ENCODE measurements at regions not wholly inside any gene's neighbourhood (a gene's known extent, or its start where the extent isn't known, plus 50 kb on each side); places are given as distances from the start of the nearest gene placed in this dataset.

- H3K4me3 ChIP-seq (ENCODE audit: control insufficient read depth, low read depth, low read length) = no peak overlapping the region
- DNase-seq (ENCODE audit: low read depth) = no peak
- TF ChIP-seq, protein P1, sequence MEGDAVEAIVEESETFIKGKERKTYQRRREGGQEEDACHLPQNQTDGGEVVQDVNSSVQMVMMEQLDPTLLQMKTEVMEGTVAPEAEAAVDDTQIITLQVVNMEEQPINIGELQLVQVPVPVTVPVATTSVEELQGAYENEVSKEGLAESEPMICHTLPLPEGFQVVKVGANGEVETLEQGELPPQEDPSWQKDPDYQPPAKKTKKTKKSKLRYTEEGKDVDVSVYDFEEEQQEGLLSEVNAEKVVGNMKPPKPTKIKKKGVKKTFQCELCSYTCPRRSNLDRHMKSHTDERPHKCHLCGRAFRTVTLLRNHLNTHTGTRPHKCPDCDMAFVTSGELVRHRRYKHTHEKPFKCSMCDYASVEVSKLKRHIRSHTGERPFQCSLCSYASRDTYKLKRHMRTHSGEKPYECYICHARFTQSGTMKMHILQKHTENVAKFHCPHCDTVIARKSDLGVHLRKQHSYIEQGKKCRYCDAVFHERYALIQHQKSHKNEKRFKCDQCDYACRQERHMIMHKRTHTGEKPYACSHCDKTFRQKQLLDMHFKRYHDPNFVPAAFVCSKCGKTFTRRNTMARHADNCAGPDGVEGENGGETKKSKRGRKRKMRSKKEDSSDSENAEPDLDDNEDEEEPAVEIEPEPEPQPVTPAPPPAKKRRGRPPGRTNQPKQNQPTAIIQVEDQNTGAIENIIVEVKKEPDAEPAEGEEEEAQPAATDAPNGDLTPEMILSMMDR (IDR thresholded peaks at IDR 0.05; ENCODE audit: control insufficient read depth, insufficient read depth, low read depth, low read length, missing control alignments) = no peak
Measured at GRCh38 chr2:240327566-240327965, 107.9 kb upstream of the GPC1 start.

DNA sequence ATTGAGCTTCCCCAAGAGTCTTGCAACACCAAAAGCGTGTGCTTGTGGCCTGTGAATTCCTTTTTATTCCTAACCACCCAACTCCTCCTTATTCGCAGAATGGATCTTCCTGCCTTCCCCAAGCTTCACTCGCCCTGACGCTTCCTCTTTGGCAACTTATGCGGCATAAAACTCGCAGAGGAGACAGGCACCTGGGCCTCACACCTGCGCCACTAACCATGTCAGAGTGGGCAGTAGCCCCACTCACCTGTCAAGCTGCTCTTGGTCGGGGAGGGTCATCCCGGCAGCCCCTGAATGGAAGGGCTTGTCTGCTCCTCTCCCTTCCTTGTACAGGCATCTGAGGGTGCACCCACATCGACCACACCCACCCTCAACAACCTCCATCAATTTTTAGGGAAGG, 106.9 kb upstream of the GPC1 start:
- H3K4me3 ChIP-seq (ENCODE audit: control insufficient read depth, low read depth, low read length) = no peak overlapping the region
- no peak for DNase-seq (ENCODE audit: low read depth)
- TF ChIP-seq, protein P1 (IDR thresholded peaks at IDR 0.05; ENCODE audit: control insufficient read depth, insufficient read depth, low read depth, low read length, missing control alignments) = no peak

- TF ChIP-seq, protein P1 (IDR thresholded peaks at IDR 0.05; ENCODE audit: control insufficient read depth, insufficient read depth, low read depth, low read length, missing control alignments) = no peak
- no peak for DNase-seq (ENCODE audit: low read depth)
- H3K4me3 ChIP-seq (ENCODE audit: control insufficient read depth, low read depth, low read length) = no peak overlapping the region
Measured at GRCh38 chr2:240329116-240329665, 106.3 kb upstream of the GPC1 start.

- TF ChIP-seq, protein P1 (IDR thresholded peaks at IDR 0.05; ENCODE audit: control insufficient read depth, insufficient read depth, low read depth, low read length, missing control alignments) = no peak
- H3K4me3 ChIP-seq (ENCODE audit: control insufficient read depth, low read depth, low read length) = no peak overlapping the region
- DNase-seq (ENCODE audit: low read depth) = no peak
Measured at GRCh38 chr2:240329778-240330177, 105.7 kb upstream of the GPC1 start.

- no peak for DNase-seq (ENCODE audit: low read depth)
- no peak overlapping the region for H3K4me3 ChIP-seq (ENCODE audit: control insufficient read depth, low read depth, low read length)
- TF ChIP-seq, protein P1 (IDR thresholded peaks at IDR 0.05; ENCODE audit: control insufficient read depth, insufficient read depth, low read depth, low read length, missing control alignments) = no peak
Measured at GRCh38 chr2:240333985-240334384, 101.5 kb upstream of the GPC1 start.

GRCh38 chr2:240335061-240335460, 100.4 kb upstream of the GPC1 start:
- TF ChIP-seq, protein P1 (IDR thresholded peaks at IDR 0.05; ENCODE audit: control insufficient read depth, insufficient read depth, low read depth, low read length, missing control alignments) = no peak
- no peak overlapping the region for H3K4me3 ChIP-seq (ENCODE audit: control insufficient read depth, low read depth, low read length)
- DNase-seq (ENCODE audit: low read depth) = no peak

Data from AG09309 (cell line).